Panc1 (cell line): ENCODE measurements at regions not wholly inside any gene's neighbourhood (a gene's known extent, or its start where the extent isn't known, plus 50 kb on each side); places are given as distances from the start of the nearest gene placed in this dataset.

Experiments
- ATAC-seq: fragments of 200-7000 bp; cut with Tn5 transposase; 2 replicates; pipeline ENCODE4 v1.9.1; 2020; ENCODE audit warnings: mild to moderate bottlenecking, moderate library complexity
- BruUV-seq: library from RNA; stranded (reverse); fragments of 400-500 nt; replicated peaks from 2 replicates; lab custom pipeline; 2021; lab: Mats Ljungman, UMichigan
- CTCF ChIA-PET: fragments of 300-600 bp; sonication (Branson Sonifier 250); formaldehyde crosslinking; loops from one replicate; lab custom pipeline; 2022; ENCODE audit warnings: antibody characterized with exemption; lab: Charles Lee
- POLR2A ChIA-PET: fragments of 300-600 bp; sonication (Branson Sonifier 250); formaldehyde crosslinking; loops from one replicate; lab custom pipeline; 2022; ENCODE audit warnings: antibody characterized with exemption; lab: Charles Lee
- DNase-seq: peaks from one replicate; pipeline ENCODE4 v3.0.0-alpha.2; 2010; ENCODE audit warnings: low read depth, low spot score
- H3K27ac ChIP-seq: 2 replicates; pipeline ENCODE4 v1.5.1; 2011; ENCODE audit warnings: mild to moderate bottlenecking, low read length, inconsistent platforms
- H3K27me3 ChIP-seq: fragments of 200-500 bp; sonication (Bioruptor generic); 2 replicates; pipeline ENCODE4 v1.6.0; 2014; ENCODE audit warnings: low read length, inconsistent platforms; ENCODE audit not compliant: control insufficient read depth, insufficient read depth
- H3K36me3 ChIP-seq: fragments of 200-500 bp; sonication (Bioruptor generic); 2 replicates; pipeline ENCODE4 v1.5.1; 2014; ENCODE audit warnings: inconsistent platforms, mild to moderate bottlenecking, low read length, moderate library complexity; ENCODE audit not compliant: control insufficient read depth, insufficient read depth
- H3K4me1 ChIP-seq: 2 replicates; pipeline ENCODE4 v1.5.1; 2011; ENCODE audit warnings: inconsistent platforms, mild to moderate bottlenecking, low read length, moderate library complexity; ENCODE audit not compliant: control insufficient read depth, insufficient read depth
- H3K4me3 ChIP-seq, 2 experiments: 2 replicates each; pipeline ENCODE4 v1.5.1; 2011 to 2012; ENCODE audit warnings: low read depth in 2 of 2, low read length in 2 of 2, mild to moderate bottlenecking in 2 of 2, inconsistent platforms in 1 of 2, moderate library complexity in 1 of 2
- H3K9me3 ChIP-seq: fragments of 200-500 bp; sonication (Bioruptor generic); 2 replicates; pipeline ENCODE4 v1.5.1; 2014; ENCODE audit warnings: low read depth, mild to moderate bottlenecking, inconsistent platforms, low read length, moderate library complexity; ENCODE audit not compliant: control insufficient read depth, insufficient read depth
- CTCF ChIP-seq: fragments of 450-650 bp; IDR thresholded peaks from 2 replicates; pipeline ENCODE4 v1.5.1; 2017; ENCODE audit warnings: mild to moderate bottlenecking
- POLR2AphosphoS5 ChIP-seq: IDR thresholded peaks from 2 replicates; pipeline ENCODE4 v1.6.1; 2012; ENCODE audit warnings: mild to moderate bottlenecking, low read depth, low read length, moderate library complexity
- REST ChIP-seq, 2 experiments: IDR thresholded peaks; 2 replicates each; pipeline ENCODE4 v1.6.1; 2011 to 2012; ENCODE audit warnings: low read depth in 2 of 2, control low read depth in 1 of 2, low read length in 1 of 2, mild to moderate bottlenecking in 1 of 2, moderate library complexity in 1 of 2; ENCODE audit not compliant: insufficient read depth in 1 of 2
- SIN3A ChIP-seq: IDR thresholded peaks from 2 replicates; pipeline ENCODE4 v1.6.1; 2012; ENCODE audit warnings: low read depth, mild to moderate bottlenecking, low read length, moderate library complexity, borderline replicate concordance; ENCODE audit not compliant: insufficient read depth
- TCF7L2 ChIP-seq: IDR thresholded peaks from 2 replicates; pipeline ENCODE4 v1.6.1; 2011; ENCODE audit warnings: mild to moderate bottlenecking, low read depth, low read length, inconsistent platforms
- in situ Hi-C: cut with HindIII; loops from 2 replicates; pipeline ENCODE4 v1.10.0; 2016; ENCODE audit warnings: low sequenced_read_pairs, low pct_unique_long_range_greater_than_20kb
- intact Hi-C: fragments of 100-400 bp; cut with micrococcal nuclease; formaldehyde crosslinking; loops from one replicate; pipeline ENCODE4 v1.10.0; 2022; ENCODE audit not compliant: unreplicated experiment

GRCh38 chr10:111739874-111740139 is 443.8 kb downstream of the GPAM start:
- POLR2A ChIA-PET = no interaction called here
- Histone ChIP-seq H3K27ac (no peak overlapping the region), H3K4me1 (no peaks in the 10 kb centered on the region), H3K9me3 (no peaks in the 10 kb centered on the region), H3K27me3 (no peaks in the 10 kb centered on the region), H3K36me3 (no peaks in the 10 kb centered on the region), H3K4me3 (no peak overlapping the region)
- BruUV-seq = no TSS peak
- CTCF ChIA-PET = interaction anchor here (0.6 kb wide), 1 partner anchor 690 kb away, joined by 7 read pairs; no protein-coding TSS in a partner anchor
- intact Hi-C loops (no loop called here), in situ Hi-C loops (no loop called here)
- ATAC-seq (no peak), DNase-seq (no peak)
- TF ChIP-seq CTCF = no peak
- no peak for TF ChIP-seq REST (IDR thresholded peaks at IDR 0.05; ENCODE audit: insufficient read depth in 1 of 2, low read depth in 2 of 2, low read length in 1 of 2)
- no peak for TF ChIP-seq SIN3A
- TF ChIP-seq POLR2AphosphoS5 = no peak
- TF ChIP-seq TCF7L2 = no peak

GRCh38 chr10:111745982-111746381 is 437.6 kb downstream of the GPAM start:
- intact Hi-C loops (no loop called here), in situ Hi-C loops (no loop called here)
- DNase-seq = no peak
- no peak for ATAC-seq
- no TSS peak for BruUV-seq
- Histone ChIP-seq H3K4me1 (no peaks in the 10 kb centered on the region), H3K9me3 (no peaks in the 10 kb centered on the region), H3K27me3 (no peaks in the 10 kb centered on the region), H3K27ac (no peak overlapping the region), H3K4me3 (no peak overlapping the region), H3K36me3 (no peaks in the 10 kb centered on the region)
- CTCF ChIA-PET = no interaction called here
- POLR2A ChIA-PET = no interaction called here
- TF ChIP-seq REST (IDR thresholded peaks at IDR 0.05; ENCODE audit: insufficient read depth in 1 of 2, low read depth in 2 of 2, low read length in 1 of 2) (no peak), SIN3A (no peak), POLR2AphosphoS5 (no peak), TCF7L2 (no peak), CTCF (no peak)
